IPS DF 6.9 (cell line): ENCODE measurements at regions not wholly inside any gene's neighbourhood (a gene's known extent, or its start where the extent isn't known, plus 50 kb on each side); places are given as distances from the start of the nearest gene placed in this dataset.

Experiments used
- DNase-seq: peaks from one replicate; pipeline ENCODE4 v3.0.0-alpha.2; 2013; ENCODE audit warnings: low read depth, low spot score
- H3K27ac ChIP-seq: one replicate; pipeline ENCODE4 v1.5.1; 2013; ENCODE audit warnings: low read length, control low read depth
- H3K27me3 ChIP-seq: 2 replicates; pipeline ENCODE4 v1.6.1; 2013; ENCODE audit warnings: mild to moderate bottlenecking, low read length; ENCODE audit not compliant: control insufficient read depth, insufficient read depth
- H3K36me3 ChIP-seq: 2 replicates; pipeline ENCODE4 v1.6.1; 2013; ENCODE audit warnings: low read length; ENCODE audit not compliant: control insufficient read depth, insufficient read depth
- H3K4me1 ChIP-seq: 2 replicates; pipeline ENCODE4 v1.6.1; 2013; ENCODE audit warnings: low read length; ENCODE audit not compliant: control insufficient read depth, insufficient read depth
- H3K4me3 ChIP-seq: 2 replicates; pipeline ENCODE4 v1.5.1; 2013; ENCODE audit warnings: mild to moderate bottlenecking, low read length
- H3K9me3 ChIP-seq: 2 replicates; pipeline ENCODE4 v1.6.1; 2013; ENCODE audit warnings: low read length, inconsistent platforms; ENCODE audit not compliant: control insufficient read depth, insufficient read depth
- WGBS: extraction: QIAGEN DNeasy Blood & Tissue Kit; methylation state at CpG from one replicate; pipeline ENCODE4 v1.1.7; 2013; ENCODE audit warnings: mixed read lengths, missing lambda C conversion rate; ENCODE audit not compliant: insufficient read length, insufficient coverage; 5-methylcytosine and 5-hydroxymethylcytosine counted together

DNA sequence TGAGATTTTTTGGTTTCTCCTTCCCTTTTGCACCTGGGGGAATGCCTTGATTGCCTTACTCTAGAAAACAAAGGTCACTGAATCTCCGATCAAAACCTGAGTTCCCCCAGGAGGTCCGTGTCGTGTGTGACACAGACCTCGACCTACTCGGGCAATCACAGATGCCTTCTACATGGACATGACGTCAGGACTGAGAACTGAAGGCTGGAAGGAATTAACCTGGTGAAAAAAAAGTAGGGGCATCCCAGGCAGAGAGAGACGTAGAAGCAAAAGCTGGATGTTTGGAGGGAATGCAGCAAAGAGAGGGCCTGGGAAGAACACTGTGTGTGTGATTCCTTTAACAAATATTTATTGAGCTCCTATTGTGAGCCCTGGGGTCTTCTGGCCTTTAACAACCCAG, 178.0 kb downstream of the PRDM2 start:
- Histone ChIP-seq H3K4me1 (no peaks in the 10 kb centered on the region), H3K36me3 (no peaks in the 10 kb centered on the region), H3K9me3 (no peaks in the 10 kb centered on the region), H3K27ac (no peak overlapping the region), H3K27me3 (no peaks in the 10 kb centered on the region), H3K4me3 (no peak overlapping the region)
- DNase-seq: no peak
- no CpG with 5 or more reads among the region's 7 CpGs for WGBS

DNA sequence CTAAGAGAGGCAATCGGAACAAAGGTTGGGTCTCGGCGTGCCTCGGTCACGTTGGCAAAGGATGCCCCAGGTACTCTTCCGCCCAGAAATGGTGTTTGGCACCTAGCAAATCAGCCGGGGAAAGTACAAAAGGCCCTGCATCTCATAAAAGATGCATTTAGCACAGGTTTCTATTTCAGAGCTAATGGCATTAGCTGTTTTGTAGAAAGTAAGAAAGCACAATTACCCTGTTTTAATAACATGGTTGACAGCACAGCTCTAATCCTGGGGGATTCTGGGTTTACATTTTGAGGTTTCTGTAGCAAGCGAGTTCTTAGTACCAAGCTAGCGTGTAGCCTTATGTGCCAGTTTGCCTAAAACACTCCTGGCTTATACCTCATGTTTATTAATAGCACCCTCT, 178.5 kb downstream of the PRDM2 start:
- Histone ChIP-seq H3K4me3 (no peak overlapping the region), H3K9me3 (no peaks in the 10 kb centered on the region), H3K4me1 (no peaks in the 10 kb centered on the region), H3K27ac (no peak overlapping the region), H3K36me3 (no peaks in the 10 kb centered on the region), H3K27me3 (no peaks in the 10 kb centered on the region)
- DNase-seq: no peak
- WGBS: no CpG with 5 or more reads among the region's 9 CpGs

- DNase-seq: no peak
- no peaks in the 10 kb centered on the region for H3K9me3 ChIP-seq
- no peaks in the 10 kb centered on the region for H3K4me1 ChIP-seq
- no peak overlapping the region for H3K27ac ChIP-seq
- WGBS: no CpG with 5 or more reads among the region's 5 CpGs
- H3K27me3 ChIP-seq: no peaks in the 10 kb centered on the region
- H3K4me3 ChIP-seq: no peak overlapping the region
- no peaks in the 10 kb centered on the region for H3K36me3 ChIP-seq
Measured at GRCh38 chr1:13881385-13882088, 181.5 kb downstream of the PRDM2 start.

DNA sequence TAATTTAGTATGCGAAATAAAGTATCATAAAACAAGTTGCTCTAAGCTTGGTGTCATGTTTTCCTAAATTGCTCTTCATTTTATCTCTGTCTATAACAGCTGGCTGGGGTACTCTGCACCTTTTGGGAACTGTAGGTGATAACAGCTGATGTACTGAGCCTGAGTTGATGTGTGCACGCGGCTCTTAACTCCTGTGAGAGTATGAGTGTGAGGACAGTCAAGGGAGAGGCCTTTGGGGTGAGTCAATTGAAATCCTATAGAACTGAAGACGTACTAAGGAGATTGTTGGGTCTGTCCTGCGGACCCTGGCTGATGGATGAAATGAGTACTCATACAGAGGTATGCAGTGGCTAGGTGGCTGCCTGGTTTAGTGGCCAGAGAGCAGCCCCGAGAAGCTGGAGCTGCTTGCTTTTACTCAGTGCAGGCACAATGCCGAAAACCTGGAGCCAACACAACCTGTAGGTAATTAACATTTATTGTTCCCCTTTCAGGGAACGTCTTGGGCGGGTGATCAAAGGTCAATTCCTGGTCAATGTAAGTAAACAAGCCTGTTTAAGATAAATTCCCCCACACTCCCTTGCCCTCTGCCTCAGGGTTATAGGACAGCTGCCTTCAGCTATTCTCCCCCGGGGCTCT, 188.5 kb downstream of the PRDM2 start:
- DNase-seq: no peak
- Histone ChIP-seq H3K27me3 (peaks cover 23% of the 10 kb centered on the region), H3K4me1 (no peaks in the 10 kb centered on the region), H3K36me3 (no peaks in the 10 kb centered on the region), H3K27ac (no peak overlapping the region), H3K4me3 (no peak overlapping the region), H3K9me3 (no peaks in the 10 kb centered on the region)
- WGBS: no CpG with 5 or more reads among the region's 10 CpGs

GRCh38 chr1:13889495-13889894, 189.5 kb downstream of the PRDM2 start:
- no peaks in the 10 kb centered on the region for H3K9me3 ChIP-seq
- peaks cover 33% of the 10 kb centered on the region for H3K27me3 ChIP-seq
- no peak overlapping the region for H3K4me3 ChIP-seq
- H3K4me1 ChIP-seq: no peaks in the 10 kb centered on the region
- H3K27ac ChIP-seq: no peak overlapping the region
- H3K36me3 ChIP-seq: no peaks in the 10 kb centered on the region
- no CpG with 5 or more reads among the region's 3 CpGs for WGBS
- DNase-seq: no peak

GRCh38 chr1:13890766-13891165, 190.8 kb downstream of the PRDM2 start:
- WGBS: no CpG with 5 or more reads among the region's 2 CpGs
- H3K27ac ChIP-seq: no peak overlapping the region
- no peak overlapping the region for H3K4me3 ChIP-seq
- H3K36me3 ChIP-seq: no peaks in the 10 kb centered on the region
- peaks cover 36% of the 10 kb centered on the region for H3K27me3 ChIP-seq
- no peaks in the 10 kb centered on the region for H3K9me3 ChIP-seq
- H3K4me1 ChIP-seq: no peaks in the 10 kb centered on the region
- DNase-seq: no peak

- WGBS: no CpG with 5 or more reads among the region's 7 CpGs
Measured at GRCh38 chr1:13892198-13892597, 192.2 kb downstream of the PRDM2 start.

DNA sequence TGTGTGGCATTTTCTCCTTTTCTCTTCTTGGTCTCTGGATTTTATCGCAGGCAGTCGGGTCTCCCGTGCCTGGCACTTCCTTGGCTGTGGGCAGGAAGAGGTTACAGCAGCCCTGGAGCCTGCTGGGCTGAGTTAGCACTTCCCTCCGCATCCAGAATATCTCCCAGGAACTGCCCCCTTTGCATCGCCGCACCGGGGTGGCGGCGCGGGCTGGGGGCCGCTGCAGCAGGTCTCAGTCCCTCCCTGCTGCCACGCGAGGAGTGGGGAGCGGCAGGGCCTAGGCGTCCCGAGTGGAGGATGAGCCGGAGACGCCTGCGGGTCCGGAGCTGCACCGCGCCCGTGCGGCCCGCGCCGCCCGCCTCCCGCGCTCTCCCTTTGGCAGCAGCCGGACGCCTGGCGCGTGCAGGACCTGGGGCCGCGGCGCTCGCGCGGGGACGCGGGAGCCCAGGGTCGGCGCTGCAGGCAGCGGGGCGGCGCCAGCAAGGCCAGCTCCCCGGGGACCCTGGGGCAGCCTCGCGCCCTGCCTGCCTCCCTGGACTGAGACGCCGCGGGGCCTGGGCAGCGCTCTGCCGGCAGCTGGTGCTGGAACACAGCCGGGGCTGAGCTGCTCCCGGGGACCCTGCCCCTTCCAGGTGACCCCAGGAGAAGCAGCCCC, 192.8 kb downstream of the PRDM2 start:
- no peaks in the 10 kb centered on the region for H3K4me1 ChIP-seq
- H3K27me3 ChIP-seq: peaks cover 36% of the 10 kb centered on the region
- WGBS: no CpG with 5 or more reads among the region's 57 CpGs
- DNase-seq: no peak
- no peaks in the 10 kb centered on the region for H3K36me3 ChIP-seq
- peak overlapping the region; percentile 51; the same call in 1 of the 2 replicates for H3K4me3 ChIP-seq
- H3K9me3 ChIP-seq: no peaks in the 10 kb centered on the region
- no peak overlapping the region for H3K27ac ChIP-seq

More at GRCh38 chr1:13892198-13892597, 192.2 kb downstream of the PRDM2 start:
- DNase-seq: no peak
- Histone ChIP-seq H3K4me1 (no peaks in the 10 kb centered on the region), H3K27ac (no peak overlapping the region), H3K9me3 (no peaks in the 10 kb centered on the region), H3K27me3 (peaks cover 36% of the 10 kb centered on the region), H3K36me3 (no peaks in the 10 kb centered on the region), H3K4me3 (peak overlapping the region; percentile 5; the same call in 1 of the 2 replicates)

- Histone ChIP-seq H3K4me3 (peak overlapping the region; percentile 51; the same call in 1 of the 2 replicates), H3K4me1 (no peaks in the 10 kb centered on the region), H3K36me3 (no peaks in the 10 kb centered on the region), H3K9me3 (no peaks in the 10 kb centered on the region), H3K27me3 (peaks cover 36% of the 10 kb centered on the region), H3K27ac (no peak overlapping the region)
- DNase-seq: no peak
- WGBS: no CpG with 5 or more reads among the region's 13 CpGs
Measured at GRCh38 chr1:13893409-13893821, 193.4 kb downstream of the PRDM2 start.

DNA sequence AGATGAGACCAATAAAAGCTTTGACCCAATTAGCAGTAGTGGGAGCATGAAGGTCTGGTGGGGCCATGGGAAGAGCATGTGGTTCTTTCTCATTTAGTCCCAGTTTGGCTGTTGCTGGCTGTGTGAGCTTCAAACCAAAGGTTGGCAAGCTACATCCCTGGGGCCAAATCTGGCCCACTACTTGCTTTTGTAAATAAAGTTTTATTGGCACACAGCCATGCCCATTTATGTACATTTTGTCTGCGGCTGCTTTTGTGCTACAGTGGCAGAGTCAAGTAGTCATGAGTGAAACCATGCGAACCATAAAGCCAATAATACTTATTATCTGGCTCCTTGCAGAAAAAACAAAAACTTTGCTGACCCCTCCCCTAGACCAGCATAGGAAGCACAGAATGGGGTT, 196.9 kb downstream of the PRDM2 start:
- no peak overlapping the region for H3K4me3 ChIP-seq
- no peaks in the 10 kb centered on the region for H3K9me3 ChIP-seq
- no peaks in the 10 kb centered on the region for H3K4me1 ChIP-seq
- DNase-seq: no peak
- H3K27me3 ChIP-seq: peaks cover 27% of the 10 kb centered on the region
- no CpG with 5 or more reads among the region's 2 CpGs for WGBS
- no peak overlapping the region for H3K27ac ChIP-seq
- no peaks in the 10 kb centered on the region for H3K36me3 ChIP-seq
